AG08395 (cell line): ENCODE measurements at regions not wholly inside any gene's neighbourhood (a gene's known extent, or its start where the extent isn't known, plus 50 kb on each side); places are given as distances from the start of the nearest gene placed in this dataset.
"Not testable (repeated sequence)": the region's sequence is repeated elsewhere in the genome, so short reads cannot be mapped to it uniquely, and the experiment has no call there.

ENCODE experiments used
- DNase-seq: peaks from one replicate; pipeline ENCODE4 v3.0.0; 2012; ENCODE audit warnings: mixed read lengths, low spot score

DNA sequence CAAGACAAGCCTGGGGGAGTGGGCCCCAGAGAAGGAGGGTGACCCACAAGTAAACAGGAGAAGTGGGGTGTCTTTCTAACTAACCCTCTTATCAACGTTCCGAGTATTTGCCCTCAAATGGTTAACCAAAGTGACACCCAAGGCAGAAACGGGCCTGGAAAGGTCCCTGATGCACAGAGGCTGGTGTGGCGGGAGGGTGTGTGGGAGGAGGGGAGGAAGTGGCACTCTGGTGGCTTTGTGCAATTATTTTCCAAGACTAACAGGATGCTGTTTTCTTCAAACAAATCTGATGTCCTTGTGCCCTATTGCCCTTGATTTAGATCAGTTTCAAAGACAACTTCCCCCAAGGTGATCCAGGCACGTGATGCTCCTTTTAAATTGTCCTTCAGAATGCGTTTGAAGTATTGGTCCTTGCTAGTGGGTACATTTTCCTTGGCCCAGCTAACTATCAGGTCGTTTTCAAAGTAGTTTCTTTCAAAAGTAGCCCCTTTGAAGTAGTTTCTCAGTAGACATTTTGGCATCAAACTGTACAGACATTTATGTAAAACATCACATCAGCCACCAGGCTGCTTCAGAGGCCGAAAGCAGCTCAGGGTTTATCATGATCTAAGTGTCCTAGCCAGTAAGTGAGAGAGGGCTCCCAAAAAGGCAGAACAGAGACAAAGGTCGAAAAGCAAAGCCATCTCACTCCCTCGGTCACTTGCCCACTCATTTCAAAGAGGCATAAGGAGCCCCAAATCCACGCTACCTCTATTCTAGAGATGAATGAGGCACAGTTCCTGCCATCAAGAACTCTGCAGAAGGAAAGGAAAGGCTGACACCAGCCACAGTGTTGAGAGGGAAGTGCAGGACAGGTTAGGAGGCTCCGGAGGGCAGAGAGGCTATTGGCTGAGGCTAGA lies 371.1 kb upstream of the ID2 start:
- no peak for DNase-seq

DNA sequence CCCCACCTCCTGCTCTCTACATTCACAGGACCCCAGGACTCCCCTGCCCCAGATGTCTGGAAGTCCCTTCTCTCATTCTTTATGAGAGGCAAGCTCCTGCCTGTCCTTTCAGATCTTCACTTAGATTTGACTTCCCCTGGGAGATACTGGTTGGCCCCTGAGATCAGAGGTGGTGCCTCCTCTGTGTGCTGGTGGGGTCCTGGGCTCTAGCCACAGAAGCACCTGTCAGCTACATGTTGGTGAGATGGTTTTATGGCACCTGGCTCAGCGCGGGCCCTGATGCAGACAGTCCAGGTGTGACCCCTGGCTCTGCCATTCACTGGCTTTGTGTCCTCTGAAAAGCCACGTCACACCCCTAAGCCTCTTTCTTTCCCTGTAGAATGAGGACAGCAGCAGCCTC lies 369.6 kb upstream of the ID2 start:
- DNase-seq: no peak

DNA sequence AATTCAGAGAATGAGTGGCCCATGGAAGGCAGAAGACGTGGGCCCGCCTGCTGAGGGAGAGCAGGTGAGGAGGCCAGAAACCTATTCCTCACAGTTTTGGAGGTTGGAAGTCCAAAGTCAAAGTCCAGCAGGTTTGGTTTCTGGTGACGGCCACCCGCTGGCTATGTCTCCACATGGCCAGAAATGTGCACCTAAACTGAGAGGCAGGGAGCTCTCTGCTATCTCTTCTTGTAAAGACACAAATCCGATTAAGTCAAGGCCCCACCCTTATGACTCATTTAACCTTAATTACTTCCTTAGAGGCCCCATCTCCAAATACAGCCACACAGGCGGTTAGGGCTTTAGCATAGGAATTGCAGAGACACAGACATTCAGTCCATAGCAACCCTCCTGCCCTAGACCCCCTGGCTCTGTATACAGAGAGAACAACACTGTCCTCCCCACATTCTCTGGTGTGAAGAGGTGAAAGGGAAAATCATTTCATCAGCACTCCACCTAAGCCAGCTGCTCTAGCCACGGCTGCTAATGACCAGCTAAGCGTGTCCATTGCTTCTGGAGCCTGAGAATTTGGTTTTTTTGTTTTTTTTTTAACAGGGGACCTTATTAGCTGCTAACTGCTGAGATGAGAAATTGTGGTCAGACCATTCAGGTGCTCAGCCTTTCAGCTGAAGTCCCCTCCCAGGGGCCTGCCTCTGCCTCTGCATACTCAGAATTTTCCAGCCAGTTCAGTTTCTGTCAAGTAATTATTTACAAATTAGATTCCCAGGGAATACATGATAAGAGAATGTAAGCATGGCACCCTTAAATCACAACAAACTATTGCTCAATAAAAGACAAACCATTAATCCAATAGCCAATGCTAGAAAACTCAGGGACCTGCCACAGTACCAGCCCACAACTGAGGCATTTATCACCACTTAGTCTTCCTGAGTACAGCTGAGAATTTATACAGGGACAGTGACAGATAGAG lies 368.7 kb upstream of the ID2 start:
- DNase-seq: no peak

DNA sequence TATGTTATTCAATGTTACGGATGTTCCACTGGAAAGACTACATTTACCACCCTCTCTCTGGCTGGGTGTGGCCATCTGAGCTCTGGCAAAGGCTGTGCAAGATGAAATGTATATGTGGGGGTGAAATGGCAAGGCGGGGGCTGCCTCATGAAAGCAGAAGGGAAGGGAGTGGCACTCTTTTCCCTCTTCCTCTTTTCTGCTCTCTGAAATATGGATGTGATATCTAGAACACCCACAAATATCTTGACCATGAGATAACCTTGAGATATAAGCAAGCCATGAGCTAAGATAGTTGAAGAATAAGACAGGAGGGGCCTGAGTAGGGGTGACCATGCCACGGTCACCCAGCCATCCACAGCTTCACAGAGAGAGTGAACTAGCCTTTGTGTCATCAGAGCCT lies 367.8 kb upstream of the ID2 start:
- DNase-seq: no peak

DNA sequence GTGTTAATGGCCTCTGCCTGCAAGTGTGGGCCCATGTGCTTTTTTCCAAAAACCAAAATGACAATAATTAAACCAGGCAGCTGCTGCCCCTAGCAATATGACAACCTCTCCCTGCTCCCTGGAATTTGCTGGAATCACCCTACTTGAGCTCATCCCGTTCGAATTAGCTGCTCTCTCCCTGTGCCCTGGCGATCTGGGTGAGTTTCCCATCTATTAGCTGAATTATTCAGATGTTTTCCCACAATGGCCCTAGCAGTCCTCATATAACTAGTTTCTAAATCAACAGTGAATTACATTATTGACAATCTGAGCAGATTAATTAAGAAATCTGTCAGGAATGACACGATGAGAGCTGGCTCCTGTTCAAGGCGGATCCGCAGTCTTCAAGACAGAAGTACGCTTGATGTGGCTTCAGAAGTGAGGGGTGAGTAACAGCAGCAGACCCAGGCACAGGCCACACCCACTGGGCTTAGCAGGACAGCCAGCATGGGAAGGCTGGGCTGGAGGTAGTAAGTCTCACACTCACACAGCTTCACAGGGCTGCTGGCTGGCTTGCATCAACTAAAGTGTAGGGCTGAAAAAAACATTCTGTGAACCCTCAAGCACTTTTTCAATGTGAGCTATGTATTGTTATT lies 366.2 kb upstream of the ID2 start:
- DNase-seq: peak; percentile 69

DNA sequence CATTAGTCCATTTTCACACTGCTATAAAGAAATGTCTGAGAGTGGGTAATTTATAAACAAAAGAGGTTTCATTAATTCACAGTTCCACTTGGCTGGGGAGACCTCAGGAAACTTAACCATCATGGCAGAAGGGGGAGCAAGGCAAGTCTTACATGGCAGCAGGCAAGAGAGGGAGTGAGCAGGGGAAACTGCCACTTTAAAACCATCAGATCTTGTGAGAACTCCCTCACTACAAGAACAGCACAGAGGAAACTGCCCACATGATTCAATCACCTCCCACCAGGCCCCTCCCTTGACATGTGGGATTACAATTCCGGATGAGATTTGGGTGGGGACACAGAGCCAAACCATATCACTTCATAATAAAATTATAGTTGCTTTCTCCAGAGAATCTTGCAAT lies 365.5 kb upstream of the ID2 start:
- no peak for DNase-seq

DNA sequence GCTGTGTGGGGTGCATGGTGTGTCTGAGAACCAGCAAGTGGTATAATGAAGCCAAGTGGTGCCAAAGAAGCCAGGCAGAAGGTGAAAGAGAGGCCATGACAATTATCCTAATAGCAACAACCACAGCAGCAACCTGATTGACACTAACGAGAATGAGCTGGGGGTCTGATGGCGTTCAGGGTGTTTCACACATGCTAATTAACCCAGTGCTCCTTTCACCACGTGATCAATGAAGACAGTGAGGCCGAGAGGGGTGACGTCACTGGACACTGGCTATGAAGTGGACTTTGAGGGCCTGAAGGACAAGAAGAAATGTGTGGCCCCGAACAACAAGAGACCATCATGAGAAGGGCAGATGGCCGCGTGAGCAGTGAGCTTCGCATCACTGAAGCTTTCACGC lies 364.4 kb upstream of the ID2 start:
- no peak for DNase-seq

DNA sequence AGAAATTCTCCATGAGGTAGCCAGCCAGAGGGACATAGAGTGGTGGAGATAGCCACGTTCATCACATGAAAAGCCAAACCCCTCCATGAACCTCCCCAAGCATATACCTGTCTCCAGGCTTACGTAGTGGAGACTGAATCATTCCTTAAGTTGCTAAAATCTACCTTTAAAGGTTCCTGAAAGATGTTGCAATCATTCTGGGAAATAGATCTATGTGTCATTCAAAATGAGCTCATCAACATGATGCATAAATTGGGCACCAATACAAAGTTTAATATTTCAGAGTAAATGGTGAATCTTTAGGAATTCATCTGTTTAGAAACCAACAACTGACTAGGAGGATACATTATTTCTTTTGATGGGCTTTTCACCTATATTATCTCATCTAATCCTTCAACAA lies 362.6 kb upstream of the ID2 start:
- peak; percentile 12 for DNase-seq

DNA sequence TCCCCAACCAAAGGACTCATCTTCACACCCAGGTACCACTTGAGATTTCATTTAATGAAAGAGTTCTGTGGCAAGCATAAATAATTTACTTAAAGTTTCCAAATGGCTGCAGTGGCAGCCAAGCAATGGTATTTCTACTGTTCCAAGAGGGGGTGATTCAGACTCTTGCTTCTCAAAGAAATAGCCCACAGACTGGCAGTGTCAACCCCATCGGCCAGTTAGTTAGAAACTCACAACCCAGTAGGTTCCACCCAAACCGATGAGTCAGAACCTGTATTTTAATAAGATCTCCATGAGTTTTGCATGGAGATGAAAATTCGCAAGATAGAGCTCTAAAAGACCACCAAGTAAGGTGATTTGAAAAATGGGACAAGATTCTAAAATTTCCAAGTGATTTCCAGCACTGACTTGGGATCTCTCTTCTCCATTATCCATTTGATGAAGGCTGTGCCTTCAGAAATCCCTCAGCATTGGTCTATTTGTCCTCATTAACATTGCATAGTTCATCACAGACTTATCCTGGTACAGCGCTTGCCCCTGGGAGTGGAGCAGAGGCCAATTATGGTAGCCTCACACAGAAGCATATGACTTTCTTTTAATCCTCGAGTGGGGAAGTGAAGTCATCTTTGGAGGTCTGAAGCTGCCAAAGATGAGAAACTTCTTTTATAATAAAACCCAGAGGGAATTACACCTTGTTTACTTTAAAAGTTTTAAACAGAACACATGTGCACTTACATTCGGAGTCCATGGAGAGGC lies 361.4 kb upstream of the ID2 start:
- DNase-seq: no peak

DNA sequence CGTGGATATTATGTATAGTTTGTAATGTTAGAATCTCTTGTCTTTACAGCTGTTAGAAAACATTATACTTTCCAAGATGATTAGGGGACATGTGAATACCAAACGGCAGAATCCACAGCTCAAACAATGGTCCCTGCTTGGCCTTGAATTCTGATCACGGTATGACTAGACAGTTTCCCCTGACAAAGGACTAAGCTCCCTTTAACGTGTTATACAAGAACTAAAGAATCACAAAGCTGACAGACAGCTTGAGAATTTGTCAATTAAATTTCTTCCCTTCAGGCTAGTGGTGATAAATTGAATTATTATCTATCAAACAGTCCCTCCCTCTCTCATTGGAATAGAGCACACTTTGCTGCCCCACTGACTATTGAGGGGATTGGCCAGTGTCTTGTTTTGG lies 359.2 kb upstream of the ID2 start:
- DNase-seq: no peak

DNA sequence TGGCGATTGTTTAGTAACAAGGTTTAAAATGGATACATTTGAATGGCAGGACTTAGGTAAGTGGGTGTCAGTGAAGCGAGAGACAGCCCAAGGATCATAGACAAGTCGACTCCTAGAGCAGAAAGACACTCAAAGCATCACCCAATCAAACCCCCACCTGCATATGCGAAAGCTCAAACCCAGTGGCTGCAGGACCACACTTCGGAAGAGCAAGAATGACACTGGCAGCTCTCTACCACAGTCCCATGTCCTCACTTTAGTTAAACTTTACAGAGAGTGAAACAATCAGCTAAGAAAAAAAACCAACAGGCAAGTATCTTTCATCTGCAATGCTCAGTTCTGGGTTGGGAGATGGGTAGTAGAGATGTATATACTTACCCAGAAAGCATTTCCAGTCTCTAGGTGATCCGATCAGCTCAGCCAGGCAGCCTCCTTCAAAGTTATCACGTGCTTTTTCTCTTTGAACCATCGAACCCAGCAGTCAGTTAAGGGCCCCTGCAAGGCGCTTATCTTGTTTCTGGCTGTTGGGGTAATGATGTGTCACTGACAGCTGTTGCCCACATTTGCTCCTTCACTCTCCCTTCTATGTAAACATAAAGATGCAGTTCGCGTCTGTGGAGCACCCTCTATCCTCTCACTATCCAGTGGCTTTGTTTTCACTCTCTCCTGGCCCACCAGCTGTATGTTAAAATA lies 357.5 kb upstream of the ID2 start:
- no peak for DNase-seq

DNA sequence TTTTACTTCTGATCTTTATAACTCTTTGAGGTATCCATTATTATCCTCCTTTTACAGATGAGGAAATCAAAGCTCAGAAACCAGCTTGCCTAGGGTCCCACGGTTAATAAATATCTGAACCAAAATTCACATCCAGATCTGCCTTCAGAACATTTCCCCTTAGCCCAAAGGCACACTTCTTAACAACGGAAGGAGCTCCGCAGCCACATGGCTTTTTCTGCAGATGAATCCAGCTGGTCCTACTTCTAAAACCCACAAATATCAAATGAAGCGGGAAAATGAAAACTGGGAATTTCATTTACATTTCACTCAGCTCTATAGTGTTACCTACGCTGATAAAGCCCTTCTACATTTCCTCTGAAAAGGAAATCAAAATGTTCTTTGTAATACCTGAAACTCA lies 357.0 kb upstream of the ID2 start:
- DNase-seq: no peak

DNA sequence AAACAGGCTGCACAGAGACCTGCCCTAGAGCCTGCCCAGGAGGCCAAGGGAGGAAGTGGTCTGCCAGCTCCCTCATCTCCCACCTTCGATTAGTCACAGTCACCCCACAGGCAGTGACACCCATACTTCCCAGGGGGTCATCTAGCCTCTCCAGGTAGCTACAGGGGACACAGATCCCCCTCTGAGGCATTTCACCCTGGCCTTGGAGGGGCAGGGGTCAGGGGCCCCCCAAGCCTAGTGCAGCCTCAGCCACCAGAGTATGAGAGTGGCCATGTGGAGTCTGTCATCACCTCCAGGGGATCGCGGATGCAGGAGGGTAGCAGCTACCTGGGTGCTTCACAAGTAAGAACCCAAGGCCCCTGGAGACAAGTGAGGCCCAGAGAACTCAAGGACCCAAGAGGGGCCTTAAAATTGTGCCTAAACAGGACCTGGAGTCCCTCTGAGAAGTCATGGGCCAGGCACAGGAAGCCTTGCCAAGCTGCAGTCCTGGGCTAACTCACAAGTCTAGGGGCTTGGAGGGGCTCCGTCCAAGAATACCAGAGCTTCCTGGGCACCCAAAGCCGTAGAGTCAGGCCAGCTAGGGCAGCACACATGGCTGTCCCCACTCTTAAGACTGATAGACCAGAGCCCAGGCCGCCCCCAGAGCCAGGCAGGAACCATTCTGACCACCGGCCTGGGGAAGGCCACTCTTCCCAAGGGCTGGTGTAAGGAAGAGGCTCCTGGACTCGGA lies 354.3 kb upstream of the ID2 start:
- no peak for DNase-seq

DNA sequence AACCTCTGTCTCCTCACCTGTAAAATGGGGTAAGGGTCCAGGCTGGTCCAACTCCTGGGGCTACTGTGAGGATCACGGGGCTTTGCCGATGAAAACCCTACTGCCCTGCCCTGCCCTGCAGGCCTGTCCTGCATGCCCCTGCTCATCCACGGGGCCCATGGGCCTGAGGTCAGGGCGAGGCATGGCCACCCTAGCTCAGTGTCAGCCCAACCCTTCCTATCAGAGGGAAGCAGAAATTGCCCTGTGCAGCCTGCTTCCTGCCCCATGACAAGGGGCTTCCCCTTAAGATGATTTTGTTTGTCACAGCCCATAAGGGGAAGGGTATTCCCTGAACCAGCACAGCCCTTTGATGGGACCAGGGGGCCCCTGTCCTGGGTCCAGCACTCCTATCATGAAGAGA lies 353.6 kb upstream of the ID2 start:
- DNase-seq: no peak

DNA sequence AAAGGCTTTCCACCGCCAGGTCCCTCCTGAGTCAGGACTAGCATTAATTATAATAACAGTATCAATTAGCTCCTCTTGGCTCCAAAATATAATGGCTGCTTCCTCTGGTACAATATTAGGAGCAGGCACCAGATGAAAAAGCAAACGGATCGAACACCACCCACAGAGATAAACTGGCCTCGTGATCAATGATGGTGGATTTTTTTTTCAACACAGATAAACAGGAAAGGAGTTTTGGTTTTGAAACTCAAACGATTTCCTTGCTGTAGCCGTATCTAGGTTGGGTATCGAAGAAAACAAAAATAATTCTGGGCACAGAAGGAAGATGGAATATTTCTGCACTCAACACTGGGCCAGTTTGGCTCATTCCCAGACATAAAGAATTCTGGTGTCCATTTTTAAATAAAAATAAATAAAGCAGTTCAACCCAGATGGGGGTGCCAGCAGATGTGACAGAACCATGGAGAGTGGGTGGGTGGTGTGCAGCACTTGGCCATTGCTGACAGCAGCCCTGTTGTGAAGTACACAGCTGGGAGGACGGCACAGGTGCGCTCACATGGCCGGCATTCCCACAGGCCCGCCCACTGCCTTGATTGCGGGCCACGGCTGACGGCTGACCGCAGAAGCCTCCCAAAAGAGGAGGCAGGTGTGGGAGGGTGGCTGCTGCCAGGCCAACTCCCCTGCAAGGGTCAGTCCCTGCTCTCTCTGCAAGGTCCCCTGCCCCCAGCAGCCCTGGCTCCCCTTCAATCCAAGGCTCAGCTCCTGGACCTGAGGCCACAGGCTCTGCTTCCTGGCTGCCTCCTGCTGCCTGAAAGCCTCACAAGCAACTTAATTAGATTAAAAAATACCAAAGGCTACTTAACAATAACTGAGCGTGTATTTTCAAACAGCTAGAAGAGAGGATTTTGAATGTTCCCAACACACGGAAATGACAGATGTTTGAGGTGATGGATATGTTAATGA lies 351.9 kb upstream of the ID2 start:
- DNase-seq: no peak

DNA sequence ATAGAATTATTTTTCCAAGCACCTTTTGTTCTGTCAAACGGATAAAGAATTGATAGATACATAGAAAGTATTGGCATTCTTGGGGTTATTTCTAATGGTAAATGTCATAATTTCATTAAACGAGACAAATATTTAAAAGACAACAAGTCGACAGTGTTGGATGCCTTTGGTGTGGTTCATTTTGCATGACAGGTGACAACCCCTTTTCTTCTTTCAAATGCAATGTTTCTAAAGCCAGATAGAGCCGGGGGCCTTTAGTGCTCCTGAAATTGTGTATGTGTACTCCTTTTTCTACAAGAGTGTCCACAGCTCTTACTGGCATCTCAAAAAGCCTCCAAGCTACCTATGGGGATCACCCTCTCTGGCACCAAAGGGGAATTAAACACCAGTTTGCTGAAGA lies 350.8 kb upstream of the ID2 start:
- no peak for DNase-seq

DNA sequence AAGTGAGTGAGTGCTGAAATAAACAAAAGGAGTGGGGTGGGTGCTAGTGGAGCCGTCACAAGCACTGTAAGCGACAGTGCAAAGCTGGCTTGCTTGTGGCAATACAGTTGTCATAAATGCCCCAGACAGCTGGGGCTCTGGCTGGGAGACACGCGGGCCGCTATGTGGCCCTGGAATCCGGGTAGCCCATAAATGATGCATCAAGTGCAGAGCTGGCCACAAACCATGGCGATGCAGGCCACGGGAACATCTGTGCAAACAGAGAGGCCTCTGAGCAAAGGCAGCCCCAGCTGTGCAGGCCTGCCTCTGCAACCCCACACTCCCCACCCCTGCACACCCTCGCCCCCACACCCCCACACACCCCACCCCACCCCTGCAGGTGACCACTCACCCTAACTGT lies 349.2 kb upstream of the ID2 start:
- no peak for DNase-seq

DNA sequence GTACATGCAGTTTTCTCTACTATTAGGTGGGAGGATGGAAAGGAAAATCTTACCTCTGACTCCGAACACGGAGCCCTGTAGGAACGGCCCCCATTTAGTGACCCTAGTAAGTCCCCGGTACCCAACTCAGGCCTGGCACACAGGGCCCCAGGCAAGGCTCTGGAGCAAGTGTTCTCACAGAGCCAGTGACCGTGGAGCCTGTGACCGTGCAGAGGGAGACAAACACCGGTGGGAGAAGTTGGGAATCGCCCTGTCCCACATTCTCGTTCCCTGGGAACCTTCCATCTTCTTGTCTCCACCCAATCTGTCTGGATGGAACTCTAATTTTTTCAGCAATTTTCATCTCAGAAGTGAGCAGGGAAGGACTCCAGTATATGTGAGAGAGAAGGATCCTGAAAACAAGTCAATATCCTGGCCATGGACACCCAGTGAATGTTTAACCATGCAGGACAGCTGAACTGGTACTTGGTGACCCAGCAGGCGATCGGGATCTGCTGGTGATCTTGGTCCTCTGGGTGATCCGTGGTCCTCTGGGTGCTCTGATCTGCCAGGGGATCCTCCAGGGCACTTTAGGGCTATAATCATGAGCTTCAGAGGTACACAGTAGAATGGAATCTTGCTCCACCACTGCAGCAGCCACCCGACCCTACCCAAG lies 348.6 kb upstream of the ID2 start:
- no peak for DNase-seq

DNA sequence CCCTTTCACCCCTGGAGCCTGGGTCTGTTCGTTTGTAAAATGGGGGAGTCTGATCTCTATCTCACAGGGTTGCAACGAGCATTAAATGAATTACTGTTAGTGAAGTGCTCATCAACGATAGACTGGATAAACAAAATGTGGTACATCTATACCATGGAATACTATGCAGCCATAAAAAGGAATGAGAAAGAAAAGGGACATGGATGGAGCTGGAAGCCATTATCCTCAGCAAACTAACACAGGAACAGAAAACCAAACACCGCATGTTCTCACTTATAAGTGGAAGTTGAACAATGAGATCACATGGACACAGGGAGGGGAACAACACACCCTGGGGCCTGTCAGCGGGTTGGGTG lies 348.0 kb upstream of the ID2 start:
- DNase-seq: not testable (repeated sequence)
